G401 (cell line): ENCODE measurements at regions not wholly inside any gene's neighbourhood (a gene's known extent, or its start where the extent isn't known, plus 50 kb on each side); places are given as distances from the start of the nearest gene placed in this dataset.
A peak's percentile ranks its signal among the peaks of the same experiment; 100 is the strongest.

Experiments
- DNase-seq: peaks from one replicate; pipeline ENCODE4 v3.0.0-alpha.2; 2015; ENCODE audit warnings: low spot score
- in situ Hi-C: cut with HindIII; loops from 2 replicates; pipeline ENCODE4 v1.10.0; 2016; ENCODE audit warnings: low sequenced_read_pairs, mixed read lengths

- in situ Hi-C loops = no loop called here
- no peak for DNase-seq
Measured at GRCh38 chr2:147490401-147491261, 354.2 kb upstream of the ACVR2A start.

- in situ Hi-C loops = no loop called here
- DNase-seq = no peak
Measured at GRCh38 chr2:147488472-147488871, 356.4 kb upstream of the ACVR2A start.

- in situ Hi-C loops = no loop called here
- DNase-seq = no peak
Measured at GRCh38 chr2:147487978-147488289, 356.9 kb upstream of the ACVR2A start.

GRCh38 chr2:147487286-147487977 lies 357.4 kb upstream of the ACVR2A start:
- DNase-seq = no peak
- in situ Hi-C loops = no loop called here

GRCh38 chr2:147485210-147485851 lies 359.5 kb upstream of the ACVR2A start:
- no peak for DNase-seq
- in situ Hi-C loops = no loop called here

- in situ Hi-C loops = no loop called here
- DNase-seq = no peak
Measured at GRCh38 chr2:147483911-147484310, 360.9 kb upstream of the ACVR2A start.

- DNase-seq = no peak
- in situ Hi-C loops = no loop called here
Measured at GRCh38 chr2:147482916-147483669, 361.7 kb upstream of the ACVR2A start.

GRCh38 chr2:147482111-147482895 lies 362.5 kb upstream of the ACVR2A start:
- in situ Hi-C loops = no loop called here
- DNase-seq = no peak

- in situ Hi-C loops = no loop called here
- DNase-seq = no peak
Measured at GRCh38 chr2:147479358-147479757, 365.5 kb upstream of the ACVR2A start.

- DNase-seq = no peak
- in situ Hi-C loops = no loop called here
Measured at GRCh38 chr2:147473075-147473474, 371.8 kb upstream of the ACVR2A start.

GRCh38 chr2:147471126-147471525 lies 373.7 kb upstream of the ACVR2A start:
- no peak for DNase-seq
- in situ Hi-C loops = no loop called here

- in situ Hi-C loops = no loop called here
- peak; percentile 1 for DNase-seq
Measured at GRCh38 chr2:147469471-147469870, 375.4 kb upstream of the ACVR2A start.

GRCh38 chr2:147468963-147469362 lies 375.9 kb upstream of the ACVR2A start:
- in situ Hi-C loops = no loop called here
- no peak for DNase-seq

- in situ Hi-C loops = no loop called here
- no peak for DNase-seq
Measured at GRCh38 chr2:147468349-147468748, 376.5 kb upstream of the ACVR2A start.

- DNase-seq = no peak
- in situ Hi-C loops = no loop called here
Measured at GRCh38 chr2:147467441-147467840, 377.4 kb upstream of the ACVR2A start.

- in situ Hi-C loops = no loop called here
- DNase-seq = no peak
Measured at GRCh38 chr2:147464737-147465357, 380.0 kb upstream of the ACVR2A start.

GRCh38 chr2:147463881-147464520 lies 380.8 kb upstream of the ACVR2A start:
- in situ Hi-C loops = no loop called here
- DNase-seq = no peak

GRCh38 chr2:147460155-147460554 lies 384.7 kb upstream of the ACVR2A start:
- no peak for DNase-seq
- in situ Hi-C loops = no loop called here
